ENCODE measurements at regions not wholly inside any gene's neighbourhood (a gene's known extent, or its start where the extent isn't known, plus 50 kb on each side); places are given as distances from the start of the nearest gene placed in this dataset.

DNA sequence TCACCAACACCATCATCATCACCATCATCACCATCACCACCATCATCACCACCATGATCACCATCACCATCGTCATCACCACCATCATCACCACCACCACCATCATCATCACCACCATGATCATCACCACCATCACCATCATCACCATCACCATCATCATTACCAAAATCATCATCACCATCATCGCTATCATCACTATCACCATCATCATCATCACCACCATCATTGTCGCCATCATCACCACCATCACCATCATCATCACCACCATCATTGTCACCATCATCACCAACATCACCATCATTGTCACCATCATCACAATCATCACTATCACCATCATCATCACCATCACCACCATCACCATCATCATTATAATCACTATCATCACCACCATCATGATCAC lies 893.5 kb downstream of the TBC1D22A start:
- no peak for TF ChIP-seq CTCF (conservative IDR thresholded peaks at IDR 0.05; ENCODE audit: low read depth, low read length)
- no peak for TF ChIP-seq RAD21 (IDR thresholded peaks at IDR 0.05; ENCODE audit: low read length)
- TF ChIP-seq RFX5 (IDR thresholded peaks at IDR 0.05; ENCODE audit: low read depth, low read length): no peak
- TF ChIP-seq, protein P1, sequence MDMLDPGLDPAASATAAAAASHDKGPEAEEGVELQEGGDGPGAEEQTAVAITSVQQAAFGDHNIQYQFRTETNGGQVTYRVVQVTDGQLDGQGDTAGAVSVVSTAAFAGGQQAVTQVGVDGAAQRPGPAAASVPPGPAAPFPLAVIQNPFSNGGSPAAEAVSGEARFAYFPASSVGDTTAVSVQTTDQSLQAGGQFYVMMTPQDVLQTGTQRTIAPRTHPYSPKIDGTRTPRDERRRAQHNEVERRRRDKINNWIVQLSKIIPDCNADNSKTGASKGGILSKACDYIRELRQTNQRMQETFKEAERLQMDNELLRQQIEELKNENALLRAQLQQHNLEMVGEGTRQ (IDR thresholded peaks at IDR 0.05; ENCODE audit: low read depth, low read length): no peak
- no peak for TF ChIP-seq RCOR1 (IDR thresholded peaks at IDR 0.05; ENCODE audit: insufficient replicate concordance, low read length)
- no peak for TF ChIP-seq POLR2A (IDR thresholded peaks at IDR 0.05; ENCODE audit: low read depth, low read length)
- TF ChIP-seq MAZ (IDR thresholded peaks at IDR 0.05; ENCODE audit: borderline replicate concordance, low read depth, low read length): no peak
- TF ChIP-seq CEBPB (IDR thresholded peaks at IDR 0.05; ENCODE audit: low read depth, low read length): no peak
- TF ChIP-seq BHLHE40 (IDR thresholded peaks at IDR 0.05; ENCODE audit: low read depth, low read length): no peak
- no peak for TF ChIP-seq NFE2L2 (IDR thresholded peaks at IDR 0.05; ENCODE audit: low read depth, low read length)
- TF ChIP-seq MAFK (IDR thresholded peaks at IDR 0.05; ENCODE audit: low read depth, low read length): no peak
- no peak for TF ChIP-seq ELK1 (IDR thresholded peaks at IDR 0.05; ENCODE audit: borderline replicate concordance, low read depth, low read length)
- no peak for TF ChIP-seq MXI1 (IDR thresholded peaks at IDR 0.05; ENCODE audit: borderline replicate concordance, low read depth, low read length)
- TF ChIP-seq FOS (IDR thresholded peaks at IDR 0.05; ENCODE audit: low read depth, low read length): no peak

Data from IMR-90 (cell line).